Tibial artery (tissue), 4 donors: ENCODE measurements at regions not wholly inside any gene's neighbourhood (a gene's known extent, or its start where the extent isn't known, plus 50 kb on each side); places are given as distances from the start of the nearest gene placed in this dataset.

ENCODE experiments used
- DNase-seq, 2 donors: peaks; one replicate each; pipeline ENCODE4 v3.0.0-alpha.2; 2019
- H3K27ac ChIP-seq, 2 donors: fragments of 200-600 bp; sonication (generic) in 1 of 2; 1 replicate in 1 of 2; 2 replicates in 1 of 2; pipeline ENCODE4 v1.5.1; 2018 to 2019; ENCODE audit warnings: mild to moderate bottlenecking in 1 of 2
- H3K27me3 ChIP-seq, 2 donors: fragments of 200-600 bp; sonication (generic) in 1 of 2; one replicate each; pipeline versions ENCODE4 v1.5.1 to v1.6.0; 2016 to 2019
- H3K36me3 ChIP-seq, 3 donors: fragments of 200-600 bp; sonication (generic) in 2 of 3; one replicate each; pipeline ENCODE4 v1.5.1; 2016 to 2019; ENCODE audit warnings: mild to moderate bottlenecking in 2 of 3
- H3K4me1 ChIP-seq, 4 donors: fragments of 200-600 bp; sonication (generic) in 2 of 4; 1 replicate in 3 of 4; 2 replicates in 1 of 4; pipeline ENCODE4 v1.5.1; 2016 to 2019
- H3K4me3 ChIP-seq, 2 donors: fragments of 200-600 bp; sonication (generic) in 1 of 2; 1 replicate in 1 of 2; 2 replicates in 1 of 2; pipeline ENCODE4 v1.5.1; 2018 to 2019; ENCODE audit warnings: mild to moderate bottlenecking in 2 of 2
- H3K9me3 ChIP-seq, 3 donors: fragments of 200-600 bp; sonication (generic) in 1 of 3; one replicate each; pipeline ENCODE4 v1.5.1; 2016 to 2019
- CTCF ChIP-seq, 2 experiments: fragments of 200-600 bp in 1 of 2; fragments of 450-650 bp in 1 of 2; IDR thresholded peaks; one replicate each; pipeline ENCODE4 v1.5.1; 2017 to 2019; ENCODE audit warnings: antibody characterized with exemption in 2 of 2, mild to moderate bottlenecking in 1 of 2, moderate library complexity in 1 of 2
- intact Hi-C: fragments of 100-400 bp; cut with DNase I; formaldehyde crosslinking; loops from one replicate; pipeline ENCODE4 v1.15.0; 2023; ENCODE audit warnings: low total_unique reads

GRCh38 chr13:86447479-86447878, 648.3 kb upstream of the SLITRK6 start:
- no peak for DNase-seq
- Histone ChIP-seq H3K4me1 (no peaks in the 10 kb centered on the region), H3K4me3 (no peak overlapping the region), H3K36me3 (no peaks in the 10 kb centered on the region), H3K9me3 (no peaks in the 10 kb centered on the region), H3K27ac (no peak overlapping the region), H3K27me3 (no peaks in the 10 kb centered on the region)
- intact Hi-C loops: no loop called here
- no peak for TF ChIP-seq CTCF (IDR thresholded peaks at IDR 0.05)

- DNase-seq: no peak
- Histone ChIP-seq H3K4me1 (no peaks in the 10 kb centered on the region), H3K27ac (no peak overlapping the region), H3K27me3 (no peaks in the 10 kb centered on the region), H3K36me3 (no peaks in the 10 kb centered on the region), H3K9me3 (no peaks in the 10 kb centered on the region), H3K4me3 (no peak overlapping the region)
- intact Hi-C loops: no loop called here
- no peak for TF ChIP-seq CTCF (IDR thresholded peaks at IDR 0.05)
Observed at GRCh38 chr13:86462011-86462410, 662.8 kb upstream of the SLITRK6 start.

GRCh38 chr13:86464193-86464592, 665.0 kb upstream of the SLITRK6 start:
- H3K27me3 ChIP-seq: no peaks in the 10 kb centered on the region
- no peak for TF ChIP-seq CTCF (IDR thresholded peaks at IDR 0.05)
- no peaks in the 10 kb centered on the region for H3K4me1 ChIP-seq

GRCh38 chr13:86474971-86475370, 675.8 kb upstream of the SLITRK6 start:
- no peak for DNase-seq
- no peaks in the 10 kb centered on the region for H3K9me3 ChIP-seq
- H3K36me3 ChIP-seq: no peaks in the 10 kb centered on the region
- H3K27ac ChIP-seq: no peak overlapping the region
- no peaks in the 10 kb centered on the region for H3K4me1 ChIP-seq
- no peak overlapping the region for H3K4me3 ChIP-seq
- intact Hi-C loops: no loop called here
- TF ChIP-seq CTCF (IDR thresholded peaks at IDR 0.05): no peak
- no peaks in the 10 kb centered on the region for H3K27me3 ChIP-seq

More at GRCh38 chr13:86464193-86464592, 665.0 kb upstream of the SLITRK6 start:
- H3K4me3 ChIP-seq: no peak overlapping the region
- DNase-seq: no peak
- H3K9me3 ChIP-seq: no peaks in the 10 kb centered on the region
- no peaks in the 10 kb centered on the region for H3K36me3 ChIP-seq
- no peak overlapping the region for H3K27ac ChIP-seq
- intact Hi-C loops: no loop called here

- Histone ChIP-seq H3K4me1 (no peaks in the 10 kb centered on the region), H3K27me3 (no peaks in the 10 kb centered on the region), H3K9me3 (no peaks in the 10 kb centered on the region), H3K27ac (no peak overlapping the region), H3K36me3 (no peaks in the 10 kb centered on the region), H3K4me3 (no peak overlapping the region)
- TF ChIP-seq CTCF (IDR thresholded peaks at IDR 0.05): no peak
- intact Hi-C loops: no loop called here
- DNase-seq: no peak
Observed at GRCh38 chr13:86476656-86477055, 677.4 kb upstream of the SLITRK6 start.

GRCh38 chr13:86486582-86486981, 687.4 kb upstream of the SLITRK6 start:
- no peak for DNase-seq
- TF ChIP-seq CTCF (IDR thresholded peaks at IDR 0.05): no peak
- no peaks in the 10 kb centered on the region for H3K4me1 ChIP-seq
- H3K9me3 ChIP-seq: no peaks in the 10 kb centered on the region
- no peak overlapping the region for H3K4me3 ChIP-seq
- no peaks in the 10 kb centered on the region for H3K36me3 ChIP-seq
- H3K27me3 ChIP-seq: no peaks in the 10 kb centered on the region
- intact Hi-C loops: no loop called here
- H3K27ac ChIP-seq: no peak overlapping the region
